ENCODE measurements at regions not wholly inside any gene's neighbourhood (a gene's known extent, or its start where the extent isn't known, plus 50 kb on each side); places are given as distances from the start of the nearest gene placed in this dataset.

DNA sequence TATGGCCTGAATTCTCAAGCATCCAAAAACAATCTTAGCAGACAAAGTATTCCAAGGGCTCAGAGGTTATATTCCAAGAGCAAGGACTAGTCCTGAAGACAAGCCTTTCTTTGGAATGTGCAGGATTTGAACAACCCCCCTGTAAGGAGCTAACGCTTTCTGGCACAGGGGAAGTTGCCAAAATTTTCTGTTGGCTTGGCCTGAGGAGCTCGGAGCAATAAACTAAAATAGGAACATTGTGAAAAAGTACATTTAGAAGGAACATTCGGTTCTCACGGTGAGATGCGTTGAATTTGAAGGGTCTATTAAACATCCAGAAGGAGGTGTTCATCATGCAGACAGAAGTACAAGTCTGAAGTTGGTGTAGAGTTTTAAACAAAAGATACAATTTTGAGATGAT lies 1030.5 kb upstream of the CELF2 start:
- 0 out of 2 replicates have a peak, but pooled peaks cover 5% of the 10 kb centered on the region for H3K9me3 ChIP-seq (replicated peaks)
- H3K27me3 ChIP-seq: no peaks in the 10 kb centered on the region
- no peak overlapping the region for H3K4me3 ChIP-seq
- H3K4me1 ChIP-seq: no peaks in the 10 kb centered on the region
- H3K36me3 ChIP-seq: no peaks in the 10 kb centered on the region
- H3K27ac ChIP-seq: no peak overlapping the region
- no peak for DNase-seq

DNA sequence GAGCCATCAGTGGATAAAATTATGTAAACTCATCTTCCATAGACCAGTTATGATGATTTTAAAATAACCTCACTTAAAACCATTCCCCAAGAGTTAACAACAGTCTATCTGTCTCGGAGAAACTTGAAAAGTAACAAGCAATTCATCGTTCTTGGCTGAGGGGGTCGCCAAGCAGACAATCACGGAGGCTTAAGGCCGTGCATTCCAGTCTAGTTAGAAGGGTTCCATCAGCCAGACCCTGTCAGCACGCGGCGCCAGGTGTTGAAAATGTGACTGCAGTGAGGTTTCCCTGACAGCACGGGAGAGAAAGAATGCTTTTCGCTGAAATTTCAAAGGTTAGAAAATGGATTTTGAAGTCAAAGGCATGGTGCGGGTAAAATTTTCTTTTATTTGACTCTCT lies 1025.0 kb upstream of the CELF2 start:
- Histone ChIP-seq H3K9me3 (replicated peaks) (no peaks in the 10 kb centered on the region), H3K27ac (no peak overlapping the region), H3K4me1 (no peaks in the 10 kb centered on the region), H3K4me3 (no peak overlapping the region), H3K27me3 (no peaks in the 10 kb centered on the region), H3K36me3 (no peaks in the 10 kb centered on the region)
- DNase-seq: no peak

- Histone ChIP-seq H3K4me3 (no peak overlapping the region), H3K36me3 (no peaks in the 10 kb centered on the region), H3K4me1 (no peaks in the 10 kb centered on the region), H3K27me3 (no peaks in the 10 kb centered on the region), H3K9me3 (replicated peaks) (no peaks in the 10 kb centered on the region), H3K27ac (no peak overlapping the region)
- no peak for DNase-seq
Observed at GRCh38 chr10:9994131-9994530, 1023.5 kb upstream of the CELF2 start.

- Histone ChIP-seq H3K4me1 (no peaks in the 10 kb centered on the region), H3K9me3 (replicated peaks) (no peaks in the 10 kb centered on the region), H3K27me3 (no peaks in the 10 kb centered on the region), H3K36me3 (no peaks in the 10 kb centered on the region), H3K4me3 (no peak overlapping the region), H3K27ac (no peak overlapping the region)
- no peak for DNase-seq
Observed at GRCh38 chr10:9999627-10000026, 1018.0 kb upstream of the CELF2 start.

DNA sequence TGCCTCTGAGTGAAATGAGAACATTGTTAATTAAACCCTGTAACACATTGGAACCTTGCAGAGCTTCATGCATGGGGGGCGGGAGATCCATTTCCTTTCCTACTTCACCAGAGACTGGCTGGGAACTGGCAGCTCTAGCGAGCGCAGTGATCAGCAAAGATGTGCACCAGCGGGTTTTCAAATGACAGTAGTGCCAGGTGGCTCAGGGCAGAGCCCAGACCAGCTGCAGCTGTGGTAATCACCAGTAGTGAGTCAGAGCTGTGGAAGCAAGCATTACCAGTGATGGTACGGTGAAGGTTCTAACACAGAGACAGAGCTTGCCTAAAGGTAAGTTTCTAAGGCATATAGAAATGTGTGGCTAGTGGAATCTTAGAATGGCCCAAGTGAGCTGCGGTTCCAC lies 1009.7 kb upstream of the CELF2 start:
- 0 out of 2 replicates have a peak, but pooled peaks cover 3% of the 10 kb centered on the region for H3K4me1 ChIP-seq
- DNase-seq: peak; percentile 37 to 54
- no peaks in the 10 kb centered on the region for H3K36me3 ChIP-seq
- no peak overlapping the region for H3K4me3 ChIP-seq
- H3K27me3 ChIP-seq: no peaks in the 10 kb centered on the region
- H3K27ac ChIP-seq: no peak overlapping the region
- H3K9me3 ChIP-seq (replicated peaks): no peaks in the 10 kb centered on the region

- Histone ChIP-seq H3K27me3 (no peaks in the 10 kb centered on the region), H3K4me3 (no peak overlapping the region), H3K9me3 (replicated peaks) (no peaks in the 10 kb centered on the region), H3K36me3 (no peaks in the 10 kb centered on the region), H3K4me1 (0 out of 2 replicates have a peak, but pooled peaks cover 3% of the 10 kb centered on the region), H3K27ac (no peak overlapping the region)
- DNase-seq: no peak
Observed at GRCh38 chr10:10010397-10010796, 1007.3 kb upstream of the CELF2 start.

GRCh38 chr10:10014846-10015245 lies 1002.8 kb upstream of the CELF2 start:
- H3K4me1 ChIP-seq: no peaks in the 10 kb centered on the region
- no peak for DNase-seq

DNA sequence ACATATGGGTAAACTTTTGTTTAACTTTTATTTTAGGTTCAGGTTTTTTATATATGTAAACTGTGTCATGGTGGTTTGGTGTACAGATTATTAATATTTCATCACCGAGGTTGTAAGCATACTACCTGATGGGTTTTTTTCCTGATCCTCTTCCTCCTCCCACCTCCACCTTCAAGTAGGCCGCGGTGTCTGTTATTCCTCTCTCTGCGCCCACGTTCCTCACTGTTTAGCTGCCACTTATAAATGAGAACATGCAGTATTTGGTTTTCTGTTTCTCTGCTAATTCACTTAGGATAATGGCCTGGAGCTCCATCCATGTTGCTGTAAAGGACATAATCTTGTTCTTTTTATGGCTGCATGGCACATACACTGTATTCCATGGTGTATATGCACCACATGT lies 1000.0 kb upstream of the CELF2 start:
- Histone ChIP-seq H3K4me3 (no peak overlapping the region), H3K36me3 (no peaks in the 10 kb centered on the region), H3K27me3 (no peaks in the 10 kb centered on the region), H3K4me1 (no peaks in the 10 kb centered on the region), H3K27ac (no peak overlapping the region), H3K9me3 (replicated peaks) (no peaks in the 10 kb centered on the region)
- DNase-seq: no peak

More at GRCh38 chr10:10014846-10015245, 1002.8 kb upstream of the CELF2 start:
- H3K9me3 ChIP-seq (replicated peaks): no peaks in the 10 kb centered on the region
- no peaks in the 10 kb centered on the region for H3K27me3 ChIP-seq
- H3K36me3 ChIP-seq: no peaks in the 10 kb centered on the region
- no peak overlapping the region for H3K27ac ChIP-seq
- no peak overlapping the region for H3K4me3 ChIP-seq

DNA sequence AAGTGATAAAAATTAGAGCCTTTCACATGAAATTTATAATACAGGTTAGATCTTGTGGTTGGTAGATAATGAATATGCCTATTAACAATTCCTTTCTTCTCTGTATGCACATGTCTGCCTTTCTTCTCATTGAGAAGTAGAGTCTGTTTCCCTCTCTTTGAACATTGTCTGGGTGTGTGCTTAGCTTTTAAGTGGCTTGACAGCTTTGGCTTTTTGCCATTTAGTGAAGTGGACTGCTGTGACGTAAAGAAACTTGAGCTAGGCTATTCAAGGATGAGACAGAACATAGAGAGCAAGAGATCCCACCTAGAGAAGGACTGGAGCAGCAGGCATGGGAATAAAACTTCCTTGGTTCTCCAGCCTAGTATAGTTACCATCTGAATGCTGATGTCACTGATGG lies 996.7 kb upstream of the CELF2 start:
- Histone ChIP-seq H3K4me3 (no peak overlapping the region), H3K27ac (no peak overlapping the region), H3K27me3 (no peaks in the 10 kb centered on the region), H3K36me3 (no peaks in the 10 kb centered on the region), H3K9me3 (replicated peaks) (no peaks in the 10 kb centered on the region), H3K4me1 (no peaks in the 10 kb centered on the region)
- DNase-seq: peak in 1 of 2 experiments; percentile 11

GRCh38 chr10:10032991-10033390 lies 984.7 kb upstream of the CELF2 start:
- H3K4me1 ChIP-seq: no peaks in the 10 kb centered on the region
- H3K27ac ChIP-seq: no peak overlapping the region
- H3K27me3 ChIP-seq: no peaks in the 10 kb centered on the region
- no peaks in the 10 kb centered on the region for H3K36me3 ChIP-seq
- no peak overlapping the region for H3K4me3 ChIP-seq
- no peak for DNase-seq
- no peaks in the 10 kb centered on the region for H3K9me3 ChIP-seq (replicated peaks)

DNA sequence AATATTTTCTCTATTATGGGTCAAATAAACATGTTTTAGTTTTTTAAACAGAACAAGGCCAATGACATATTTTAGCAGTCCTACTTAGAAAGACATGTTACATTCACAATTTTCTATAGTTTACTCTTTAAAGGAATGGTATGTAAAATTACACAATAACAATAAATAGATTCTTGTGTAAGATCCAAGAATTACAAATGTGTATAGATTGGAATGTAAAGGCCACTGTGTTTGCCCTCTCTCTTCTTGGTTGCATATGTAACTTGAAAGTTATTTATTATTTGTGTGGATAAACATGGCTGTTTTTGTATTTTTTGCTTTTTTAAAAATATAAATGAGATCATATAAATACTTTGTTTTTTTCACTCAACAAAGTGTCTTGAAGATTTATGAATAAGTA lies 979.3 kb upstream of the CELF2 start:
- Histone ChIP-seq H3K36me3 (no peaks in the 10 kb centered on the region), H3K4me3 (no peak overlapping the region), H3K9me3 (replicated peaks) (no peaks in the 10 kb centered on the region), H3K27me3 (no peaks in the 10 kb centered on the region), H3K4me1 (no peaks in the 10 kb centered on the region), H3K27ac (no peak overlapping the region)
- DNase-seq: no peak

DNA sequence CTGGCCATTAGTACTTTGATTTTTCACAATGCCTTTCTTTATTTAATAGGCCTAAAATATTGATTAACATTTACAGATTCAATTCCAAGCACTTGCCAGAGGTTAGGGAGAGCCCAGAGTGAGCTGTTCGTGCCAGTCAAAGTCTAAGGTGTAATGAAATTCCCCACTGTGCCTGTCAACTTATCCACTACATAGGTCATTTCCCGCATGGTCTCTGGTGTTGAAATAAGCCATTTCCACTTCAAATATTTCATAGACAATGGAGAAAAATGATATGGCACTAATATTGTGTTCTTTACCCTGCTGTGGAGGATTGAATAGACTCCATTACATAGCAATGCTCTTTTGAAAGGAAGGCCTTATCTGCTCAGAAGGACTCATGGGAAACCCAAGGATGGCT lies 978.1 kb upstream of the CELF2 start:
- DNase-seq: no peak
- no peaks in the 10 kb centered on the region for H3K27me3 ChIP-seq

DNA sequence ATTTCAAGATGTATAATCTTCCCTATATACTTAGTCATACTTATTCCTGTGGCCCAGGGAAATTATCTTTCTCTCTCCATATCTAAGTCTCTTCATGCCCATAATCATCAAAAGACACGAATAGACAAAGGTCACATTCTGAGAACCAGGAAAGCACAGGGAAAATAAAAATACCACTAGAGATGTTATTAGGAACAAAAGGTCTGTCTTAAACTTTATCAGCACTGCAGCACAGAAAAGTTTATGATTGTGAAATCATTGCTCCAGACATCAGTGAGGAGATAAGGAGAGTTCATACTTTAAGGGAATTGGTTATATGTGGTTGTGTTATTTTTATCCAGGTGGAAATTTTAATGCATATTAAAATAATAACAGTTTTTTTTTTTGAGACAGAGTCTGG lies 974.6 kb upstream of the CELF2 start:
- H3K27ac ChIP-seq: no peak overlapping the region
- no peaks in the 10 kb centered on the region for H3K9me3 ChIP-seq (replicated peaks)
- no peak for DNase-seq

More for the DNA sequence above, 978.1 kb upstream of the CELF2 start:
- Histone ChIP-seq H3K4me1 (no peaks in the 10 kb centered on the region), H3K9me3 (replicated peaks) (no peaks in the 10 kb centered on the region), H3K4me3 (no peak overlapping the region), H3K36me3 (no peaks in the 10 kb centered on the region), H3K27ac (no peak overlapping the region)

GRCh38 chr10:10044922-10045764 lies 972.5 kb upstream of the CELF2 start:
- no peaks in the 10 kb centered on the region for H3K27me3 ChIP-seq
- no peak overlapping the region for H3K4me3 ChIP-seq
- H3K4me1 ChIP-seq: no peaks in the 10 kb centered on the region
- no peaks in the 10 kb centered on the region for H3K9me3 ChIP-seq (replicated peaks)
- no peak for DNase-seq
- no peaks in the 10 kb centered on the region for H3K36me3 ChIP-seq
- H3K27ac ChIP-seq: no peak overlapping the region

More for the DNA sequence above, 974.6 kb upstream of the CELF2 start:
- no peaks in the 10 kb centered on the region for H3K27me3 ChIP-seq
- H3K36me3 ChIP-seq: no peaks in the 10 kb centered on the region
- no peaks in the 10 kb centered on the region for H3K4me1 ChIP-seq
- no peak overlapping the region for H3K4me3 ChIP-seq

DNA sequence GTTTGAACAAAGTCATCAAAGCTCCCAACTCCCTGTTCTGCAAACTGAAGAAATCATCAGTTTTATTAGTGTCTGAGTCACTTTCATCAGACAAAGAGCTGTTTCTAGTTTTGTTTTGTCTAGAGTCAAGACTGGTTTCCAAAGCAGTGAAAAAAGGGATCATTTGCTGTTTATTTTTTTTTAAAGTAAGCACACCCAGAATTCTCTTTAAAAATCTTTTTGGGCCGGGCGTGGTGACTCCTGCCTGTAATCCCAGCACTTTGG lies 972.0 kb upstream of the CELF2 start:
- H3K27me3 ChIP-seq: no peaks in the 10 kb centered on the region
- H3K27ac ChIP-seq: no peak overlapping the region
- H3K36me3 ChIP-seq: no peaks in the 10 kb centered on the region
- no peak overlapping the region for H3K4me3 ChIP-seq
- DNase-seq: no peak
- H3K9me3 ChIP-seq (replicated peaks): no peaks in the 10 kb centered on the region
- H3K4me1 ChIP-seq: no peaks in the 10 kb centered on the region

- no peak for DNase-seq
- Histone ChIP-seq H3K27me3 (no peaks in the 10 kb centered on the region), H3K4me1 (no peaks in the 10 kb centered on the region)
Observed at GRCh38 chr10:10047426-10047825, 970.2 kb upstream of the CELF2 start.

More at GRCh38 chr10:10047426-10047825, 970.2 kb upstream of the CELF2 start:
- no peaks in the 10 kb centered on the region for H3K36me3 ChIP-seq
- H3K27ac ChIP-seq: no peak overlapping the region
- H3K4me3 ChIP-seq: no peak overlapping the region
- H3K9me3 ChIP-seq (replicated peaks): no peaks in the 10 kb centered on the region

Measured in SJCRH30 (cell line).